NOMO-1 (cell line): ENCODE measurements at regions not wholly inside any gene's neighbourhood (a gene's known extent, or its start where the extent isn't known, plus 50 kb on each side); places are given as distances from the start of the nearest gene placed in this dataset.

Source experiments
- DNase-seq, 2 experiments: peaks; one replicate each; lab custom pipeline; 2025; ENCODE audit not compliant: unreplicated experiment in 2 of 2; lab: John Stamatoyannopoulos, UW

- DNase-seq: no peak
Observed at GRCh38 chr4:60241866-60242265, 958.3 kb upstream of the ADGRL3 start.

DNA sequence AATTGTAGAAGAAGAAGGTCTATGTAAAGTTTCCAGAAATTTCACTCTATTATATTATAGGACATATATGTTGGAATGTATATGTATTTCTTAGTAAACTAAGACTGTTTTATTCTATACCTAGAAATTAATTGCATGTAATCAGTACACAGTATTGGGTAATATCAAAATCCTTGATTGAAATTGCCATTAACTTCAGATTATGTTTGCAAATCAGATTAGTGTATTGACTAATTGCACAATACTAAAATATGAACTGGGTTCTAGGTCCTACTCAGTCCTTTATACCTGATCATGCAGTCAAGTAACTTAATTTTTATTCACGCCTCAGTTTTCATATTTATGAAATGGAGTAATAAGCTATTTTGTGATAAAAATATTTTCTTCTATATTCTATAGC is 950.3 kb upstream of the ADGRL3 start:
- DNase-seq: no peak

DNA sequence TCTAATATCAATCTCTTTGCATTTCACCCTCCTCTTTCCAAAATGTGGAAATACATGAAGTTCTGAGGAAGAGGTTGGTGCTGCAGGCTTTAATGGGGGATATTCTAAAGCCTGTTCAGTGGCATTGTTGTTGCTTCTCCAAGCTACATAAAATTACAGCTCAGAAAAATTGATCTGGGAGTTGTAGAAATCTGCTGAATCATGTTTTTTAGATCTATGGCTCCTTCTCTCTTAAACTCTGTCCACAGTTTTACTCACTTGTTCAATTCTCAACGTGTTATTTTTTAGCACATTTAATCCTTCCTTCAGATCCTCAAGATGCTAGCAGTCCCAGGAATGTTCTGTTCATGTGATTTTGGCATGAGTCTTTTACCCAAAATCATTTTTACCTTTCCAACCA is 949.5 kb upstream of the ADGRL3 start:
- DNase-seq: no peak

- DNase-seq: no peak
Observed at GRCh38 chr4:60259781-60260180, 940.3 kb upstream of the ADGRL3 start.

DNA sequence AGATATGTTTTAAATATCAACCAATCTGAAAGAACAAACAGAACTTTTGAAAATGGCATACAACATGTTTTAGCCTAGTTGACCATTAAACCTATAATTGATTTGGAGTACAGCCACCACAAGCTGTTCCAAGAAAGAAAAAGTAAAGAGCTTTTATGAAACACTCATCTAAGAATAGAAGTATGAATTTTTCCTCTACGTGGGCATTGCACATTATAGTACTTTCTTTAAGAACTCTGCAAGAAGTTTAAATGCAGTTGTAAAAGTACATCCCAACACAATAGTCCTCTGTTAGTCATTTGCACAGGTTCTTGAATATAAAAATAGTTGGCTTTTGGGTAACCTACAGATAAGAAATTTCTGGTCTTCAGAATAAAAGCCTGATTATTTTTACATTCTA is 933.6 kb upstream of the ADGRL3 start:
- DNase-seq: no peak

DNA sequence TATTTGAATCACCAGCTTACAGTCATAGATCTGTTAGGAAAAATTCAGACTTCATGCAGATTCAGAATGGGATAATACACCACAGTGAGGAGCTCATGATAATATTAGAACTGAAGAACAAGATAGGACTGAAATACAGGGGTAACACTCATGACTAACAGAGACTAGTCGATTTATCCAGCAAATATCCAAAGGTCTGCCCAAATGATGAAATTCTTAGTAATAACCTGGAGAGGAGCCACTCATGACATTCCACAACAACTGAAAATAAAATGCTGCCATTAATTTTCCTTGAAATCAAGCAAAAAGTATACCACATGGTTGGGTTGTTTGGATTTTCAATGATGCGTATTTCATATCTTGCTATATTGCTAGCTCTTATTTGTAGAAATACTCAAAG is 903.7 kb upstream of the ADGRL3 start:
- DNase-seq: no peak

- DNase-seq: no peak
Observed at GRCh38 chr4:60313611-60314178, 886.4 kb upstream of the ADGRL3 start.

DNA sequence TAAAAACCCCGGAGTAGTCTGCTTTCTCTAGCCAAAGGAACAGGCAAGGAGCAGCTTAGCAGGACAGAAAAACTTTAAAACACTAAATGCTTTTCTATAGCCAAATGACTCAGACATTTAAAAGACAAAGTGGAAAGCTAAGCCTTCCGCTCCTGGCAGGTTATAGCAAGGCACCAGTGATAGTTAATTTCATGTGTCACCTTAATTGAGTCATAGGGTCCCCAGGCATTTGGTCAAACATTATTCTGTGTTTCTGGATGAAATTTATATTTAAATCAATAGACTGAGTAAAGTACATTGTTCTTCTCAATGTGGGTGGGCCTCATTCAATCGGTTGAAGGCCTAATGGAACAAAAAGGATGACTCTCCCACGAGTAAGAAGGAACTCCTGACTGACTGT is 885.7 kb upstream of the ADGRL3 start:
- no peak for DNase-seq

- DNase-seq: no peak
Observed at GRCh38 chr4:60315586-60315985, 884.5 kb upstream of the ADGRL3 start.

DNA sequence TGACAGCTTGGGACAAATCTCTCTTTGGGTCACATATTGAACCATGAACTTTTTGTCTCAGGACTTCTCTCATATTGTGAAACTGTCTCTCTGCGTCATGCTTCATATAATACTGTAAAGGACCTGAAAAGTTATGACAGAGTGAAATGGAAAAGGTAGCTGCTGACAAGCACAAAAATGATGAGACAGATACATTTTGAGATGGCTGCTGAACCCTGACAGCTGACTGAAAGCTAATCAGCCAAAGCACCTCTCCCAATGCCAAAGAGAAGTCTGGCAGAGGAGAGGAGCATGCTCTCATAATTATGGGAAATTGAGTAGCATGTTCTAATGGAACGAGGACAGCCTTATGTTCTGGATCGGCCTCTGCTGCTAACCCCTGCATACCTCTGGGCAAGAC is 873.4 kb upstream of the ADGRL3 start:
- DNase-seq: no peak

- DNase-seq: no peak
Observed at GRCh38 chr4:60327651-60328050, 872.5 kb upstream of the ADGRL3 start.

GRCh38 chr4:60344908-60345307 is 855.2 kb upstream of the ADGRL3 start:
- no peak for DNase-seq

DNA sequence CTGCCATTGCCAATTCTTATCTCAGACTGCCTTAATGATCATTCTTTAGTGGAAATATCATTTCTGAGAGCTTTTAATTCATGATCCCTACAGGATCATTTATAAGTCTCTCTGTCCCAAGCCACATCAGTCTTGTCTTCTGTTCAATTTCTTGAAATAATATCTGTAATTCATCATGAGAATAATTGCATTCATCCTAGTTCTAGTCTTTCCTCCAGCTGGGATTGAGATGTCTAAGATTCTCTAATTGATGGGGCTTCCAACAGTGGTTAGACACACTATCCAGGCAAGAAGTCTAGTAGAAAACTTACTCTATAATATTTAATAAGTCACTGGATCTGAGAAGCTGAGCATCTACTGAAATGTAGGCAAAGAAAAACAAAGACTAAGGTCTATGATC is 854.7 kb upstream of the ADGRL3 start:
- no peak for DNase-seq

GRCh38 chr4:60359746-60360367 is 840.3 kb upstream of the ADGRL3 start:
- no peak for DNase-seq

DNA sequence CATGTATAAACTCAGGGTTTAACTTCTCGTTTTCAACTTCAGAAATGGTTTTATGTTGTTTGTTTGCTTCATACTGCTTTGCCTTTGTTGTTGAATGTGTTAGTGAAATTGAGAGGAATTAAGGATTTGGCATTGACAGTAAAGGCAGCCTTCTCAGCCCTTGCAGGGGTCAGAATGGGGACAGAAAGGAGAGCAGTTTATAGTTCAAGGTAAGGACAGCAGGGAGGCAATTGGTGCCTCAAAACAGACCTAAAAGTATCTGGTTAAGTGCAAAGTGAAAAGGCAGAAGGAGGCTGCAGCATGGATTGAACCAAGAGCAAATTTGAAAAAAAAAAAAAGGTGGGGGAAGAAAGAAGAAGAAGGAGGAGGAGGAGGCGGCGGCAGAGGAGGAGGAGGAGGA is 835.0 kb upstream of the ADGRL3 start:
- no peak for DNase-seq

DNA sequence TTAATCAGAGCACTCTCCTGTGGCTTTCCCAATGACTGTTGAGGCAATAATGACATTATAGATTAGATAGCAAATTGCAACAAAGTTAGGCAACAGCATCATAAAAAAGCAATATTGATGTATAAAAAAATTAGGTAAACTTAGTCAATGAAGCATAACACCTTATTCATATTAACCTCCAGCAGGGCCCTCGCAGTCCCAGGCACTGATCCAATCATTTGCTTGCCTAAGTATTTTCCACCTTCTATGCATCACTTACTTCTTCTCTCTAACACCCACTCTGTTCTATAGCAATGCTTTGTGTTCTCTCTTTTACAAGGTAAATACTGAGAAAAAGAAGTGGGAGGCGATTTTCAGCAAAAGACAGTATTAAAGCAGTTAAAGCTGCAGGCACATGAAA is 833.5 kb upstream of the ADGRL3 start:
- no peak for DNase-seq

- no peak for DNase-seq
Observed at GRCh38 chr4:60368986-60369385, 831.1 kb upstream of the ADGRL3 start.

DNA sequence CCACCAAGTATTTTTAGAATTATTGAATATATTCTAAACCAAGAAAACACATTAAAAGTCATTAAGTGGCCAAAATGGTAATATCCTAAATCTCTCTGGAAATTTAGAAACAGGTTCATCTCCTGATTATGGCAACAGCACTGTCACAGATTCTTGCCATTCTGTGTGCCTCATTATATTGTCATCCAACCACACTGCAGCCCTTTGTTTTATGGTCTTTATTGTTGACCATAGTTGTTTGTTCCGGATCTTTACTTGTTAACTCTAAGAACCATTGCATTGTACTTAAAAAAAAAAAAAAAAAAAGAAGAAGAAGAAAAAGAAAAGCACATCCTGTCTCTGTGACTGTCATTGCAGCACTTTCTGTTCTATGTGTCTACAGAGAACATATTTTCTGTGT is 822.1 kb upstream of the ADGRL3 start:
- DNase-seq: no peak

DNA sequence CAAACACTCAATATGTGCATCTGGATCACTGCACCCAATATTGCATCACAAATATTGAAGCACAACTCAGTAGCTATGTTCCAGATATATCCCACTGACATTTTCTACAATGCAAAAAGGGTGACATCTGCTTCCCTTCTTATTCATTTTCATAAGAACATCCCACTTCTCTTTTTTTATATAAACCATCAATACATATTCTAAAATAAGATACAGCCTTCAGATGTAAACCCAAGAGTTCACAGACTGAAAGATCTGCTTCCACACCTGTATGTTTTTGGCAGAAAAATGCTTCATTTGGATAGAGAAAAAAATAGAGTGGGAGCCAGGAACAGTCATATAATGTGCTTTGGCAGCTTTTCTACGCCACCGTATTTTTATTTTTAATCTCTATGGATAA is 815.6 kb upstream of the ADGRL3 start:
- no peak for DNase-seq

GRCh38 chr4:60389633-60390032 is 810.5 kb upstream of the ADGRL3 start:
- DNase-seq: no peak

- DNase-seq: no peak
Observed at GRCh38 chr4:60396341-60397049, 803.6 kb upstream of the ADGRL3 start.

DNA sequence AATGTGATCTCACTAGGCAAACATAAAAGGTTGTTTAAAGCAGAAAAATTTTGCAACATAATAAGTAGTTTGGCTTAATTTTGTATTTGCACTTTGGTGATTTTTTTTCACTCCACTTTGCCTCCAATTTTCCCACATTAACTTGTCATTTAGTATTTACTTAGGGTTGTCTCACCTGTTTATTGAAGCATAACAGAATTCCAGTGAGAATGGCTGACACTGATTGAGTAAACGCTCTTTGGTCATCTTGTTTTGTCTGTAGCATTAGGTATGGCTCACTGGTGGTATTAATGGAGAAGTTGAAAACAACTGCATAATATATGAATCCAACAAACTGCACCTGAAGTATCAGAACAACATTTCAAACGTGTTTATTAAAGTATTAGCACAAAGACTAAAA is 799.5 kb upstream of the ADGRL3 start:
- no peak for DNase-seq
